T-helper 17 cell (primary cell): ENCODE measurements at regions not wholly inside any gene's neighbourhood (a gene's known extent, or its start where the extent isn't known, plus 50 kb on each side); places are given as distances from the start of the nearest gene placed in this dataset.

ENCODE experiments used
- ATAC-seq: fragments of 150-1000 bp; cut with Tn5 transposase; 2 replicates; pipeline ENCODE4 v1.10.0; 2021; ENCODE audit warnings: mild to moderate bottlenecking, moderate library complexity
- DNase-seq, 3 donors: peaks; one replicate each; pipeline versions ENCODE4 v3.0.0 to v3.0.0-alpha.2; 2020 to 2021
- H3K9me3 ChIP-seq: one replicate; pipeline ENCODE4 v1.7.0; 2013; ENCODE audit warnings: low read length, mild to moderate bottlenecking; ENCODE audit not compliant: control insufficient read depth, poor library complexity, severe bottlenecking
- H3K27ac Mint-ChIP-seq: one replicate; pipeline ENCODE4 v1.8.0; 2022; ENCODE audit warnings: mild to moderate bottlenecking, moderate library complexity, mixed read lengths
- H3K27me3 Mint-ChIP-seq: one replicate; pipeline ENCODE4 v1.8.0; 2022; ENCODE audit warnings: mixed read lengths
- H3K36me3 Mint-ChIP-seq: one replicate; pipeline ENCODE4 v1.8.0; 2022; ENCODE audit warnings: low read depth, mixed read lengths
- H3K4me1 Mint-ChIP-seq: one replicate; pipeline ENCODE4 v1.8.0; 2022; ENCODE audit warnings: mild to moderate bottlenecking, mixed read lengths
- H3K4me3 Mint-ChIP-seq: one replicate; pipeline ENCODE4 v1.8.0; 2022; ENCODE audit warnings: mild to moderate bottlenecking, moderate library complexity, mixed read lengths

DNA sequence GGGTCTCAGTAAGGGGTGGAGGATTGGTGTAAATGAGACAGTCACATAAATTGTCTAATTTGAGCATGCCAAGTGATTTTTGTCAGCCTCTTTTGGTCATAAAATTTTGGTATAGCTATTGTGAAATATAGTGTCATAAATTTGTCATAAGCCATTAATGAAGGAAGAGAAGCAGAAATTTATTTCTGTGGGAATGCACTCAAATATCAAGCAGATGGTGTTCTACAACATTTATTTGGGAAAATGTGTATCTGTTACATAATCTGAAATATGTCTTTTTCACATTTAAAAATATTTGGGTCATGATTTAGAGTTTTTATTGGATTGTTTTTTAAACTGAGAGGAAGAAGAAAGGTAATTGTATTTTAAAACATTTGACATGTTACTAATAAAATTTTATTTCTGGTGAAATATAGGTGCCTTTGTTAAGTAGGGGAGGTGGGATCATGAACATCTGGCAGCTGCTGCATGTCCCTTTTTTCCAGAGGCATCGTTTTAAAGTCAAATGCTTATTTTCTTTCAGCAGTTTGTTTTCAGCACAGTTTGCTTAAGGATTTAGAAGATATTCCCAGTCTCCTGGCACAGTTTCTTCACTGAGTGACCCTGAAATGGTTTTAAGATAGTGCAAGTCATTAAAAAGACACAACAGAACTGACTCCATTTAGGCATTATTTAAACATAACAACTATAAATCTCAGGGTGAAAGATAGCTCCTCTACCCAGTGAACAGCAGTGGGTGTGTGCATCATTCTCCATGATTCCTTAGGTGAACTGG is 371.7 kb downstream of the SNAPC1 start:
- Mint-ChIP-seq H3K4me3 (no peak overlapping the region), H3K27ac (no peak overlapping the region), H3K36me3 (peaks cover 1% of the 10 kb centered on the region), H3K27me3 (peaks cover 53% of the 10 kb centered on the region), H3K4me1 (peaks cover under 1% of the 10 kb centered on the region)
- H3K9me3 ChIP-seq = no peaks in the 10 kb centered on the region
- ATAC-seq = no peak
- DNase-seq = no peak

DNA sequence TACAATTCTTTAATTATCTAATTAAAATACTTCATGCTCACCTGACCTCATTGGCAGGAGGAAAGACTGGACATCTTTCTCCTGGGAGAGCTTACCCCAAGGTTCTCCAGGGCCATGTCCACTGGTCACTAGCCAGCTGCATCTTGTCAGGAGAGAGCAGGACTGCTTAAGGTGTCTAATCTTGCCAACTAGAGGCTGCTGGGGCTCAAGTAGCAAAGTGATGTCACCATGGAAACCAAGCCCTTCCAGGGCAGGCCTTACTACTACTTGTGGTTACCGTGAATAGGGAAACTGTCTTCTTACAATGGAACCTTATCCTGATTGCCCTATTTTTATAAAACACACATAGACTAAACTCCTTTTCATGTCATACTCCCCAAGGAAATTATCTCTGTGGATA is 376.4 kb downstream of the SNAPC1 start:
- Mint-ChIP-seq H3K36me3 (peaks cover 2% of the 10 kb centered on the region), H3K27ac (no peak overlapping the region), H3K4me3 (no peak overlapping the region), H3K4me1 (peaks cover 2% of the 10 kb centered on the region), H3K27me3 (peaks cover 50% of the 10 kb centered on the region)
- no peak for ATAC-seq
- H3K9me3 ChIP-seq = no peaks in the 10 kb centered on the region
- DNase-seq = no peak

DNA sequence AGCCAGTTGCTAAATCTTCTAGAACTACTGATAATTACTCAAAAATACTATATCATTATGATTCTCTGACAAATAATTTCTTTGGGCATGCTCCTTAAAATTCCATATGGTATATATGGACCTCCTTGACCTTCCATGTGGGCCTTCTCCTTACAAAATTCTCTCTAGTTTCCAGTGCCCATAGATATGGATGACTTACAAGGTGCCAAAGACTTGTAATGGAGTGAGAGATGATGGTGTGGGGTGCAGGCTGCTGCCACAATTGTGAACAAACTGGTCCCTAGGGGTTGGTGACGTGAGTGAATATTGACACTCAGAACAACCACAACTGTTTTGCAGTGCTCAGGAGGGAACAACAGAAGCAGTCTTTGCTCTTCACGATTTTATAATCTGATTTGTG is 378.9 kb downstream of the SNAPC1 start:
- ATAC-seq = no peak
- Mint-ChIP-seq H3K36me3 (peaks cover 2% of the 10 kb centered on the region), H3K4me1 (peaks cover 2% of the 10 kb centered on the region), H3K27ac (no peak overlapping the region), H3K27me3 (peaks cover 44% of the 10 kb centered on the region), H3K4me3 (no peak overlapping the region)
- H3K9me3 ChIP-seq = no peaks in the 10 kb centered on the region
- DNase-seq = no peak

- H3K4me1 Mint-ChIP-seq = peaks cover 2% of the 10 kb centered on the region
- no peak overlapping the region for H3K27ac Mint-ChIP-seq
- peaks cover 2% of the 10 kb centered on the region for H3K36me3 Mint-ChIP-seq
- ATAC-seq (no peak), DNase-seq (no peak)
- no peaks in the 10 kb centered on the region for H3K9me3 ChIP-seq
- H3K27me3 Mint-ChIP-seq = peaks cover 36% of the 10 kb centered on the region
- no peak overlapping the region for H3K4me3 Mint-ChIP-seq
Measured at GRCh38 chr14:62143245-62143644, 381.0 kb downstream of the SNAPC1 start.

- no peaks in the 10 kb centered on the region for H3K9me3 ChIP-seq
- ATAC-seq = no peak
- Mint-ChIP-seq H3K4me1 (no peaks in the 10 kb centered on the region), H3K27ac (no peak overlapping the region), H3K27me3 (peaks cover 25% of the 10 kb centered on the region), H3K36me3 (no peaks in the 10 kb centered on the region), H3K4me3 (no peak overlapping the region)
- no peak for DNase-seq
Measured at GRCh38 chr14:62144863-62145262, 382.6 kb downstream of the SNAPC1 start.

DNA sequence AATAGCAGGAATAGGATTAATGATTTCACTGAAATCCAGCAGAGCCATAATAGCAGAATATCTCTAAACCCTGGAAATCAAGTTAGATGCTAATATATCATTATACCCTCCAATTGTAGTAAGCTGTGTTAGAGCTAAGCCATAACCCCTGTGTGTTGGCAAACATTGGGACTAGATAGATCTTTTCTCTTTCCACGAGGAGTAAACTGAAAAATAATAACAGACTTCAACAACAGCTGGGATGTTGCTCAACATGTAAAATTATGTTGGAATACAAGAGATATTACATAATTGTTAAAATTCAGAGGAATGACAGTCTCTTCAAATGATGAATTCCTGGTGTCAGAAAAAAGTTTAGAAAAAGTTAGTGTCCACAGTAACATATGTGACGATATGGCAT is 383.8 kb downstream of the SNAPC1 start:
- Mint-ChIP-seq H3K4me1 (no peaks in the 10 kb centered on the region), H3K36me3 (no peaks in the 10 kb centered on the region), H3K27me3 (peaks cover 18% of the 10 kb centered on the region)

DNA sequence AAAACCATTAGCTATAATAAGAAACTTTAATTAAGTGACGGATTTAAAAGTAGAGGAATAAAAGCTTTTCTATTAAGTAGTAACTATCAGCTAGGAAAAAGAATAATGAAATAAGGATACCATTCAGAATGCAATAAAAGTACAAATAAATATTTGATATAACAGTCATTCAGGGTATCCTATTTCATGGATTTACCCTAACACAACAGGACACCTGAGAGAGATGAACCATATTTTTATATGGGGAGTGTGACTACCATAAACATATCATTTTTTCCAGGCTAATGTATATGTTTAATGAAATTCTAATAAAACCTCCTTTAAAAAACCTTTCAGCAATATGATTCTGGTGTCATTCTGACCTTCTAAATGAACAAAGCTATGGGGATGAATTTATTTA is 393.8 kb downstream of the SNAPC1 start:
- Mint-ChIP-seq H3K4me1 (no peaks in the 10 kb centered on the region), H3K36me3 (no peaks in the 10 kb centered on the region)

More for the DNA sequence above, 383.8 kb downstream of the SNAPC1 start:
- Mint-ChIP-seq H3K27ac (no peak overlapping the region), H3K4me3 (no peak overlapping the region)
- no peaks in the 10 kb centered on the region for H3K9me3 ChIP-seq
- no peak for DNase-seq
- no peak for ATAC-seq

GRCh38 chr14:62158779-62159178 is 396.6 kb downstream of the SNAPC1 start:
- DNase-seq (no peak), ATAC-seq (no peak)
- H3K36me3 Mint-ChIP-seq = no peaks in the 10 kb centered on the region
- H3K9me3 ChIP-seq = no peaks in the 10 kb centered on the region
- no peaks in the 10 kb centered on the region for H3K4me1 Mint-ChIP-seq
- peaks cover 59% of the 10 kb centered on the region for H3K27me3 Mint-ChIP-seq
- no peak overlapping the region for H3K27ac Mint-ChIP-seq
- no peak overlapping the region for H3K4me3 Mint-ChIP-seq

More for the DNA sequence above, 393.8 kb downstream of the SNAPC1 start:
- Mint-ChIP-seq H3K27me3 (peaks cover 32% of the 10 kb centered on the region), H3K27ac (no peak overlapping the region), H3K4me3 (no peak overlapping the region)
- DNase-seq (no peak), ATAC-seq (no peak)
- no peaks in the 10 kb centered on the region for H3K9me3 ChIP-seq

DNA sequence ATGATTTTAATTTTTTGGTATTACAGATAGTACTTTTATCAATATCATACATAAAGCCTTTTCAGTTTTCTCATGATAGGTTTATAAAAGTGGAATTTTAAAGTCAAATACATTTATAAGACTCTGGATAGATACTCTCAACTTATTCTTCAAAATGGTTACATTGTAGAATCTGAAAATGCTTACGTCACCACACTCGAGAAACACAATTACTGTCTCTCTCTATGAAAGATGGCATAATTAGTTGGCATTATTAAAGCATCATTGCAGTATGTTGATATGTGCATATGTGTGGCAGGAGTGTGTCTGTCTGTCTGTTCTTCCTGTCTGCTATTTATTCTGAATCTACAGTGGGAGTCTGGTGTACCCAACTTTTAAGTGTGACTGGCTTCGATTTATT is 397.1 kb downstream of the SNAPC1 start:
- H3K4me1 Mint-ChIP-seq = no peaks in the 10 kb centered on the region
- no peak for DNase-seq
- H3K4me3 Mint-ChIP-seq = no peak overlapping the region
- no peak overlapping the region for H3K27ac Mint-ChIP-seq
- no peak for ATAC-seq
- H3K9me3 ChIP-seq = no peaks in the 10 kb centered on the region
- no peaks in the 10 kb centered on the region for H3K36me3 Mint-ChIP-seq
- H3K27me3 Mint-ChIP-seq = peaks cover 65% of the 10 kb centered on the region

- Mint-ChIP-seq H3K4me1 (no peaks in the 10 kb centered on the region), H3K27ac (peak overlapping the region; percentile 37), H3K36me3 (no peaks in the 10 kb centered on the region), H3K4me3 (no peak overlapping the region), H3K27me3 (peaks cover 64% of the 10 kb centered on the region)
- DNase-seq (no peak), ATAC-seq (no peak)
- H3K9me3 ChIP-seq = no peaks in the 10 kb centered on the region
Measured at GRCh38 chr14:62162998-62163589, 400.9 kb downstream of the SNAPC1 start.

GRCh38 chr14:62168564-62169155 is 406.4 kb downstream of the SNAPC1 start:
- H3K4me1 Mint-ChIP-seq = no peaks in the 10 kb centered on the region
- ATAC-seq = no peak
- no peak overlapping the region for H3K27ac Mint-ChIP-seq
- no peak overlapping the region for H3K4me3 Mint-ChIP-seq
- no peak for DNase-seq
- H3K36me3 Mint-ChIP-seq = no peaks in the 10 kb centered on the region
- H3K9me3 ChIP-seq = no peaks in the 10 kb centered on the region
- peaks cover 39% of the 10 kb centered on the region for H3K27me3 Mint-ChIP-seq

GRCh38 chr14:62179367-62180018 is 417.3 kb downstream of the SNAPC1 start:
- H3K4me1 Mint-ChIP-seq = peaks cover 2% of the 10 kb centered on the region

DNA sequence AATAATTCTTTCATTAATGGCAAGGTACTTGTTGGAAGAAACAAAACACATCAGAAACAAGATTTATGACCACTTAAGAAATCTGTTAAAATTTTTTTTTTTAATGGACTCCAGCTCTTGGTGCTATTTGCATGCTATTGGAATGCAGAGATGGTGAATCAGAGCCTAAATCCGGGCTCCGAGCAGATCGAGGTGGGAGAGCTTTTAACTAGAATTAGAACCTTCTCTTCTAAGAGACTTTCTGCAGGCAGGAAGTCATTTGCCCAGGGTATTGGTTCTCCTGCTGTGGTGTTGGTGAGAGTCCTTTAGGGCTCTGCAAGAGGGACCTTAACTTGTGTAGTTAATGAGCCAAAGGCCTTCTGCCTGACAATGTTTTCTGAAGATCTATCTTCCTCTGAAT is 419.4 kb downstream of the SNAPC1 start:
- Mint-ChIP-seq H3K4me3 (no peak overlapping the region), H3K36me3 (no peaks in the 10 kb centered on the region), H3K27ac (no peak overlapping the region), H3K4me1 (peaks cover 2% of the 10 kb centered on the region), H3K27me3 (peaks cover 32% of the 10 kb centered on the region)
- DNase-seq = no peak
- no peaks in the 10 kb centered on the region for H3K9me3 ChIP-seq
- ATAC-seq = no peak

More at GRCh38 chr14:62179367-62180018, 417.3 kb downstream of the SNAPC1 start:
- no peak for DNase-seq
- Mint-ChIP-seq H3K4me3 (no peak overlapping the region), H3K27me3 (peaks cover 32% of the 10 kb centered on the region), H3K36me3 (no peaks in the 10 kb centered on the region), H3K27ac (no peak overlapping the region)
- no peaks in the 10 kb centered on the region for H3K9me3 ChIP-seq
- no peak for ATAC-seq
